Rectal smooth muscle tissue (tissue), 1 donor: ENCODE measurements at regions not wholly inside any gene's neighbourhood (a gene's known extent, or its start where the extent isn't known, plus 50 kb on each side); places are given as distances from the start of the nearest gene placed in this dataset.

ENCODE experiments used
- H3K27ac ChIP-seq: one replicate; pipeline ENCODE4 v1.7.0; 2013; ENCODE audit warnings: low read depth, low read length, inconsistent platforms
- H3K27me3 ChIP-seq: one replicate; pipeline ENCODE4 v1.7.0; 2013; ENCODE audit warnings: low read length; ENCODE audit not compliant: control insufficient read depth, insufficient read depth
- H3K36me3 ChIP-seq: one replicate; pipeline ENCODE4 v1.7.0; 2013; ENCODE audit warnings: low read length; ENCODE audit not compliant: control insufficient read depth, insufficient read depth
- H3K4me1 ChIP-seq: one replicate; pipeline ENCODE4 v1.7.0; 2013; ENCODE audit warnings: low read length; ENCODE audit not compliant: control insufficient read depth, insufficient read depth
- H3K4me3 ChIP-seq: one replicate; pipeline ENCODE4 v1.7.0; 2013; ENCODE audit warnings: low read length
- H3K9ac ChIP-seq: one replicate; pipeline ENCODE4 v1.7.0; 2013; ENCODE audit warnings: low read length

DNA sequence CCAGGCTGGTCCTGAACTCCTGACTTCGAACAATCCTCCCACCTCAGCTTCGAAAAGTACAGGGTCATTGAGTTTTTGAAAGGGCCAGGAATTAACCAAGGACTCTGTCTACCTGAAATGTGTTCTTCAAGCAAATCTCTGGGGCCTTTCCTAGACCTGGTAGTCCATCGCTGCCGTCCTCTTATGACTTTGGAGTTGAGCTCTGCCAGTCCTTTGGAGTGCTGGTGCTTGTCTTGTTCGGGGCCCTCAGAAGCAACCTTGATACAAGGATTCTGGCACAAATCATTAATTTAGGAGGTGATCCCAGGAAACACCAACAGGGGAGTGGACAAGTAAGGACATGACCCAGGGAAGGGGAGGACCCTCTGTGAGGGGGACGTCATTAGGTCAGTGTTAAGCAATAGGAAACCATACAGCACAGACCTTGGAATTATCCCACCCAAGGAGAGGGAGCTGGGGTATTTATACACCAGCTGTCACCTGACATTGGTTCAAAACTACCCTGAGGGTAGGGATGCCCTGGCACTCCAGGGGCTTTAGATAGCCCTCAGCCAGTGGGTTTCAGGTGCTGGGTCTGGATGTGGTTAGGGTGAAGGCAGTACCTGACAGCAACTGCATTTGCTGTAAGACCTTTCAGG lies 187.2 kb downstream of the FOXL1 start:
- H3K27me3 ChIP-seq, result peaks cover 13% of the 10 kb centered on the region
- H3K4me1 ChIP-seq, result no peaks in the 10 kb centered on the region
- no peak overlapping the region for H3K27ac ChIP-seq
- no peak overlapping the region for H3K4me3 ChIP-seq
- H3K9ac ChIP-seq, result no peak overlapping the region
- H3K36me3 ChIP-seq, result no peaks in the 10 kb centered on the region

DNA sequence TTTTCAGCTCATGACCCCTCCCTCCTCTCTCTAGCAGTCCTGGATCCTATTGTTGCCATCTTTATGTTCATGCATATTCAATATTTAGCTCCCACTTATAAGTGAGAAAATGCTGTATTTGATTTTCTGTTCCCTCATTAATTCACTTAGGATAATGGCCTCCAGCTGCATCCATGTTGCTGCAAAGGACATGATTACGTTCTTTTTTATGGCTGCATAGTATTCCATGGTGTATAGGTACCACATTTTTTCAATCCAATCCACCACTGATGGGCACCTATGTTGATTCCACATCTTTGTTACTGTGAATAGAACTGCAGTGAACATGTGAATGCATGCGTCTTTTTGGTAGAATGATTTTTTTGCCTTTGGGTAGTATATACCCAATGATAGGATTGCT lies 188.4 kb downstream of the FOXL1 start:
- H3K27ac ChIP-seq, result no peak overlapping the region
- H3K9ac ChIP-seq, result no peak overlapping the region
- peaks cover 8% of the 10 kb centered on the region for H3K27me3 ChIP-seq
- H3K4me1 ChIP-seq, result no peaks in the 10 kb centered on the region
- H3K4me3 ChIP-seq, result no peak overlapping the region
- H3K36me3 ChIP-seq, result no peaks in the 10 kb centered on the region

DNA sequence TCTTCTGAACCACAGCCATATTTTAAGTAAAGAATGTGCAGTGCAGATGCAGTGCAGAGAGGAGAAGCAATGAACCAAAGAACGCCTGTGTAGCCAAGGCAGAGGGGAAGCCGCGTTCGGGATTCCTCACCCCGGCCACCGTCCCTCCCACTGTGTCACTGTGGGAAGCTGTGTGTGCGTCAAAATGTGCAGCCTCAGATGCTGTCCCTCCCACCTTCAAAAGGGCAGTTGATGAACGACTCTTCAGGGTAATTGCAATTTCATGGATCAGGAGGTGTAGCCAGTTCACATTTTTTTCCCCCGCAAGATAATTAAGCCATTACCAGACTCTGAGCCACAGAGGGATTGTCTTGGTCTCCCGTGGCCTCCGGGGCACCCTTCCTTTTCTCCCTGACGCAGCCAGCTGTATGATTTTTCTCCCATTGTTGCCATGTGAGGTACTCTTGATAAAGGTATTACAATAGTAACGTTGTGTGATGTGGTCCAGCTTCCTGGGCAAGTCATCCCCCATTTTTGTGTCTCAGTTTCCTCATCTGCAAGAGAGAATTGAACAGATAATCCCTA lies 190.0 kb downstream of the FOXL1 start:
- no peaks in the 10 kb centered on the region for H3K36me3 ChIP-seq
- peaks cover 4% of the 10 kb centered on the region for H3K27me3 ChIP-seq
- H3K9ac ChIP-seq, result no peak overlapping the region
- H3K4me3 ChIP-seq, result no peak overlapping the region
- H3K4me1 ChIP-seq, result no peaks in the 10 kb centered on the region
- H3K27ac ChIP-seq, result no peak overlapping the region

DNA sequence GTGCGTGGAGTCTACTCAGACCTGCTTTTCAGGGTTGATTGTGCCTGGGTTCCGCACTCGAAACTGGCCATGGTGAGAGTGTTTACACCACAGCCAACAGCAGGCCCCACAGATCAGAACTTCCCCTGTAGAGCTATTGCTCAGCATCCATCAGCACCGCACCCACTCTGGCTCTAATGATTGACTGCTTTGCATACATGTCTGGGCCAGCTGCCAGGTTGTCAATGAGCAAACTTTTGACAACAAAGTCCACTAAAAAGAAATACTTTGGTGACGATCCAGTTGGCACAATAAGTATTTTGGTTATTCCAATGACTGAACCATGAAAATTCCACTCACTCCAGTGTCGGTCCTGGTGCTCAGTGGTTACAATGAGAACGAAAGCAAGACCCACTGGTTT lies 190.7 kb downstream of the FOXL1 start:
- Histone ChIP-seq H3K27me3 (peaks cover 4% of the 10 kb centered on the region), H3K9ac (no peak overlapping the region), H3K4me3 (no peak overlapping the region), H3K4me1 (no peaks in the 10 kb centered on the region), H3K36me3 (no peaks in the 10 kb centered on the region), H3K27ac (no peak overlapping the region)

DNA sequence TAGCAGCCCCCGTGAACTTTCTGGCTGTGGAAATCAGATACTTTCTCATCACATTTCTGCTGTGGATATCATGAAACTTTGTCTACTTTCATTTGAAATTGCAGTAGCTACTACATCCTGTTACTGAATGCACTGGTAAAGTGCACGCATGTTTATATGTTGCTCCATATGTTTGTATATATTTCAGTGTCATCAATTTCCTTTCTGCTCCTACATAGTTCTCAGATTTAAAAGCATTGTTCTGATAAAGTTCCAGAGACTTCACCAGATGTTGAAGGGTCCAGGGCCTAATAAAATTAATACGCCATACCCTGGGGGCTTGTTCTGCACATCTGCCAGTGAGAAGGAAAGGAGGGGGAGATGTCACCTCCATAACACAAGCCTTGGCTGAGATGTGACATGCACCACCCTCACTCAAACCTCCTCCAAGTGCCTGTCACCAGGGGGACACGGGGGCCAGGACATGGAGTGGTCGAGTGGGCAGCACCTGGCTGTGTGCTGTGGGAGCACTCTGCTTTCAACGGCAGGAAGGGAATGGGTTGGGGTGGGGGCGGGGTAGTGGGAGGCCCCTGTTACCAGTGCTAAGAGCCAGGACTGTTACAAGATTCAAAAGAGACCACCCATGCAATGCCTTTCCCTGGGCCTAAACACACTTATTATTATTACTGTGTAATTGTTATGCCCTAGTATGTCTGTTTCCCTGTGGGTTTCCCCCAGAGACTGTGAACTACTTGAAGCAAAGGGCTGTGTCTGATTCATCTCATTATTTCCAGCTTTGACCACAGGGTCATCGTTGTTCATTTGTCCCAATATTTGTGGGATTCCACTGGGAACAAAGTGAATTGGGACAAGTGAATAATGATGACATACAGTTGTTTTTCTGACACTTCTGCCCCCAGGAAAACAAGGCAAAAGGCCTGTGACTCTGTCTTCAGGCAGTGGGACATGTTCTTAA lies 193.4 kb downstream of the FOXL1 start:
- H3K9ac ChIP-seq, result no peak overlapping the region
- no peak overlapping the region for H3K4me3 ChIP-seq
- no peak overlapping the region for H3K27ac ChIP-seq
- no peaks in the 10 kb centered on the region for H3K36me3 ChIP-seq
- H3K4me1 ChIP-seq, result no peaks in the 10 kb centered on the region
- peaks cover 5% of the 10 kb centered on the region for H3K27me3 ChIP-seq

DNA sequence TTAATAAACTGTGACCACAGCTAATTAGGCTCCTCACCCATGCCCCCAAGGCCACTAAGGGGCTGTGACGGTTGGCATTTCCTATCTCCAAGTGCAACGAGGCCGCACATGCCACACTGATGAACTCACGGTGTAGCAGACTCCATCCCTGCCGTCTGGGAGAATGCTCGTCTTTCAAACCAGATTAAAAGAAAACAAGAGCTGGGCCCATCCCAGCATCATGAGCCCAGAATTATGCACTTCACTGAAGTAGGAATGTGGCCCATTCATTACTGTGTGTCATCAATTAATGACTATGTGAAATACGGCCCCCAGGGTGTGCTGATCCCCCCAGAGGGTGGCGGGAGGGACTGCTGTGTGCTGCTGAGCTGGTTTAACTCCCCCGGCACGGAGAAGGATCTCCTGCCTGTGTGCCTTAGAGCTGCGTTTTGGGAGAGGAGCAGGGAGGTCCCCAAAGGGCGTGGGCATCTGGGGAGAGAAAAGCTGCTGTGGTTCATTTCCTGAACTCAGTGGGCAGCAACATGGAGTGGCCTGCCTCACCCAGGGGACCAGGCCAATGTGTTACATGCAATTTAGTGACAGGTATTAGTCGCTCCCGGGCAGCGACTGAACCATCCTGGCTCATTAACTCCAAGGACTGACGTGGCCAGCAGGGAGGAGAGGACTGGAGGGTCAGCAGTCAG lies 194.5 kb downstream of the FOXL1 start:
- no peaks in the 10 kb centered on the region for H3K4me1 ChIP-seq
- no peak overlapping the region for H3K4me3 ChIP-seq
- H3K27ac ChIP-seq, result no peak overlapping the region
- H3K36me3 ChIP-seq, result no peaks in the 10 kb centered on the region
- H3K9ac ChIP-seq, result no peak overlapping the region
- H3K27me3 ChIP-seq, result peaks cover 5% of the 10 kb centered on the region

DNA sequence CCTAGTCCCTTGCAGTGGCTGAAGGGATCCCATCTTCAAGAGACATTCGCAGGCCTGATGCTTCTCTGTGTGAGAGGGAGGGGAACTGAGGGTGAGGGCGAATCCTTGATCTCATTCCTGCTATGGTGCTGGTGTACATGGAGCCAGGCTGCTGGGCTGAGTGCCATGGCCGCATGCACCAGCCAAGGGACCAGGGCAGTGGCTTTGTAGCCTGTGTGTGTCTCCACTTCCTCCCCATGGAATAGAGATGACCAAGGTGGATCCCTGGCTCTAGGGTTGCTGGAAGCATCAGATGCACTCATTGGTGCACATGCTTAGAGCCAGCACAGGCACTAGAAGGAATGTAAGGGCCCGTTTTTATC lies 195.0 kb downstream of the FOXL1 start:
- Histone ChIP-seq H3K27ac (no peak overlapping the region), H3K27me3 (peaks cover 5% of the 10 kb centered on the region), H3K4me1 (no peaks in the 10 kb centered on the region), H3K4me3 (no peak overlapping the region), H3K36me3 (no peaks in the 10 kb centered on the region), H3K9ac (no peak overlapping the region)

DNA sequence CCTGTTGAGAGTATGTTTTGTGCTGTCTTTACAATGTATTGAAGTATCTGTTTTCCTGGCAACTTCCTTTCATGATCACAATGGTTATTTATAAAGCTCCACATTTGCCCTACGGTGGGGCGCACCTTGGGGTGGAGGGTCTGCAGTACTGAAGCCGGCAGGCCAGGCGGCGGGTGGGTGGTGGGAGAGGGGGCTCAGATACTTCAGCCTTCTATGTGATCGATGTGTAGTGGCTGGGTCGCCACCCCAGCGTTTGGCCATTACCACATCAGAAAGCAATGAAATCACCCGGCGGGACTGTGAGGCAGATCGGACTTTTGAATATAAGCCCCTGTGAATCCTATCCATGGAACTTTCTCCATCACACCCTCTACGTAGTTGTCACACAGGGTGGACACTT lies 196.6 kb downstream of the FOXL1 start:
- Histone ChIP-seq H3K36me3 (no peaks in the 10 kb centered on the region), H3K9ac (no peak overlapping the region), H3K27ac (no peak overlapping the region), H3K4me3 (no peak overlapping the region), H3K4me1 (no peaks in the 10 kb centered on the region), H3K27me3 (peaks cover 3% of the 10 kb centered on the region)

DNA sequence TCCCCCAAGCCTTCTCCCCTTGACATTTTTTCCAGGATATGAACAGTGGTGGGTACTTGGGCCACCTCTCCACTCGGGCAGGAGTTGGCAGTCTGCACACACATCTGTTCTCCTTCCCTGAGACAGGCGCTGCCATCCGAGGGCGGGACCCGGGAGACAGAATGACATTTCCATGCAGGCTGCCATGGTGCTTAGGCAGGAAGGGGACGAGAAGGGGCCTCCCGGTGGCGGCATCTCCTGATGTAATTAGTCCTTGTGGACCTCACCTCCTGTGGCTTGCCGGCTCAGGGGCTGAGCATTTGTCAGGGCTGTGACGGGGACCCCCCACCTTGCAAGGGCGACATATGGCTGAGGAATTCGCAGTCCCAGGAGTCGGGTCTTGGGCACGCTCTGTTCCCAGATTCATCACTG lies 197.2 kb downstream of the FOXL1 start:
- H3K4me3 ChIP-seq, result no peak overlapping the region
- H3K27me3 ChIP-seq, result peaks cover 4% of the 10 kb centered on the region
- H3K36me3 ChIP-seq, result no peaks in the 10 kb centered on the region
- H3K9ac ChIP-seq, result no peak overlapping the region
- H3K27ac ChIP-seq, result no peak overlapping the region
- H3K4me1 ChIP-seq, result no peaks in the 10 kb centered on the region

DNA sequence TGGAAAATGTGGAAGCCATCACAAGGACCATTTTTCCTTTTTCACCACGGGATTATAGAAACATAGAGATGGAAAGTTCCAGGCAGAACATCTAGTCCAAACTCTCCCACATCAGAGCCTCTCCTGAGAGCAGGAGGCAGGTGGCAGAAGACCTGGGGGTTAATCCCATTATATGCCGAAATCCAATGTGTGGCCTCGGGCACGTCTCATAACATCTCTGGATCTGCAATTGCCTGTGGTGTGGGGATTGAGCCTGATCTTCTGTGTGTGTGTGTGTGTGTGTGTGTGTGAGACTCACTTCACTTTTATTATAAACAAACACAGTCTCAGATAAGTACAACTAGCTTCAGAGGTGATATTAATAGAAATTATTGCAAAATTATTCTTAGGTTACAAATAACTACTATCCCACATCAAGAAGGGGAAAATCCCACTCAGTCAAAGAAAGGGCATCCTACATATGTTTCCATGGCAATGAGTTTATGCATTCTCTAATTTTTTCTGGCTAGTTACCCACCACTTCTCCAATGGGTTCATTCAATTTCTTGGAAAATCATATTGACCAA lies 199.1 kb downstream of the FOXL1 start:
- peaks cover 4% of the 10 kb centered on the region for H3K27me3 ChIP-seq
- H3K36me3 ChIP-seq, result no peaks in the 10 kb centered on the region
- H3K9ac ChIP-seq, result no peak overlapping the region
- no peak overlapping the region for H3K27ac ChIP-seq
- H3K4me1 ChIP-seq, result no peaks in the 10 kb centered on the region
- H3K4me3 ChIP-seq, result no peak overlapping the region

DNA sequence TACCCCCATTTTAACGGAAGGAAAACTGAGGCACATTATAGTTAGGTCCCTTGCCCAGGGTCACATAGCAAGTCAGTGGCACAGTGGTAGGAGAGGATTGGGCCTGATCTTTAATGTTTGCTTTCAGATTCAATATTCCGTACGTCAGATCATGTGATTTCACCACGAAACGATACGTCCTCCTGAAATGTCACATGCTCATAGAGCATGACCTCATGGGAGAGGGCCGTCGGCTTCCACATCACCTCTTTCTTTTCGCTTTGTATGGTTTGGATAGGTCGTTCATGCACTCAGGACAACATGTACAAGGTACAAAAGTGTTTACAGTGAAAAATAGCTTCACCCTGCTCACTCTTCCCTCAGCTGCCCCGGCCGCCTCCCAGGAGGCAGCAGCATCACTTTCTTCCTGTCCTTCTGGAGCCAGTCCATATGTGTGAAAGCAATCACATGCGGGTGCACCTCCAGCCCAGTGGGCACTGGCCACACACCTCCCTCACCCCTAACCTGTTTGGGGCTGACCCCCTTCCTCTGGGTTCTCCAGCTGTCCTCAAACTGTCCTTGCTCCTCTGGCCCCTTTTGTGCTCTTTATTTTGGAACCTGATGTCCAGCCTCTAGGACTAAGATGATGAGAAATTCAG lies 199.9 kb downstream of the FOXL1 start:
- peaks cover 4% of the 10 kb centered on the region for H3K27me3 ChIP-seq
- H3K9ac ChIP-seq, result no peak overlapping the region
- H3K4me1 ChIP-seq, result peaks cover under 1% of the 10 kb centered on the region

DNA sequence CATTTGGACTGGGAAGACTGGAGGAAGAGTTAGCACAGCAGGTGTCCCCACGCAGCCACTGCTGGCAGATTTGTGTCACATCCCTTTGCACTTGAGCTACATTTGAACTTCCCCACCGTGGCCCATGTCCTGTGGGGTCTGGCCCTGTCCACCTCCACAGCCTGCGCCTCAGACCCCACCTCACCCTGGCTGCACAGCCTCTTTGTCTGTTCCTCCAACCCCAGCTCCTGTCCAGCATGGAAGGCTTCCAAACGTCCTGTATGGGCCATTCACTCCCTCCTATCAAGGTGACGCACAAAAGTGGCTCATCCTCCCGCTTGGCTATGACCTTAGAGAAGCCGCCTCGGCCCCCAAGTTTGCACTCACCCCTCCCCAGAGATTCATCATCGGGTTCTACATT lies 200.6 kb downstream of the FOXL1 start:
- no peak overlapping the region for H3K9ac ChIP-seq
- H3K4me3 ChIP-seq, result no peak overlapping the region
- no peak overlapping the region for H3K27ac ChIP-seq
- H3K36me3 ChIP-seq, result no peaks in the 10 kb centered on the region
- H3K4me1 ChIP-seq, result peaks cover 4% of the 10 kb centered on the region
- H3K27me3 ChIP-seq, result peaks cover 4% of the 10 kb centered on the region

More for the DNA sequence above, 199.9 kb downstream of the FOXL1 start:
- Histone ChIP-seq H3K27ac (no peak overlapping the region), H3K4me3 (no peak overlapping the region), H3K36me3 (no peaks in the 10 kb centered on the region)
